ENCODE measurements at regions not wholly inside any gene's neighbourhood (a gene's known extent, or its start where the extent isn't known, plus 50 kb on each side); places are given as distances from the start of the nearest gene placed in this dataset.
"Not testable (repeated sequence)": the region's sequence is repeated elsewhere in the genome, so short reads cannot be mapped to it uniquely, and the experiment has no call there.

DNA sequence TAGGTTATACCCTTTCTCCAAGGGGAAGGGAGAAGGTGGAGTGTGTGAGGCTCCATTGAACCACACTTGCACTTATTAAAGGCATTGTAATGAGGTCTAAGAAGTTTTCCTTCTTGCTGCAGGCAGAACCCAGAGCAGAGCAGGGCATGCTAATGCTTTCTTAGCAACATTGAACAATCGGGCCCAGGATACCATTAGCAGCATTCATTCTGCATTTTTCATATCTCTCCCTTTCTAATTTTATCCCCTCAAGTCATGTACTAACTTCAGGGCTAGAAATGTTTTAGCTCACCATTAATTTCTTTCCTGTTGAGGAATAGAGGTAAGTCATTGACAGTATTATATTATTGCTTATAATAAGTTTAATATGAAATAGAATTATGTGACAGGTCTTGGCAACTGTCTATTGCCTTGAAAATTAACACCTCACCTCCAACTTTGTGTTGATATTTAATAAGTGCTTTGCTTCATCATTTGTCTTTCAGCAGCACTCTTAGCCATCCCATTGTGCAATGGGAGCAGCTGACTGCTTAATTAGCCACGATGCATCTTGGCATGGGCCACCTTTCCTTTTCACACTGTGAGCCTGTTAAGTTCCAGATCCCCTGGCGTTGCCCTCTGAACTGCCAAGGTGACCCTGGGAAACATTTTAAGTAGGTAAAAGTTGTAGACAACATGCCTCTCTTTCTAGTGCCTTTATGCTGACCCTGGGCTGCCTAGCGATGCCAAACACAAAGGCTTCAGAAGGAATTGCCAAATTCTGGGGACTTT is 300.8 kb upstream of the MEX3C start:
- in situ Hi-C loops (cut with MboI; ENCODE audit: low pct_unique_long_range_greater_than_20kb, low sequenced_read_pairs) = no loop called here

DNA sequence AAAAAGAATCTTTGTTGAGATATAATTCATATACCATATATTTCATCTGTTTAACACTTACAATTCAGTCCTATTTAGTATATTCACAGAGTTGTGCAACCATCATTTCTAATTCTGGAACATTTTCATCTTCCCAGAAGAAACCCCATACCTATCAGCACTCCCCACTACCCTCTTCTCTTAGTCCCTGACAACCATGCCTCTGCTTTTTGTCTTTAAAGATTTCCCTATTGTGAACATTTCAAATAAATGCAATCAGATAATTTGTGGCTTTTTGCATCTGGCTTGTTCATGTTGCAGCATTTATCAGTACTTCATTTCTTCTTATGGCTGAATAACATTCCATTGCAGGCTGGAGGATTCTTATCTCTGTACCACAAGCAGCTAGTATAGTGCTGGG is 305.9 kb upstream of the MEX3C start:
- no peak for DNase-seq
- in situ Hi-C loops (cut with MboI; ENCODE audit: low pct_unique_long_range_greater_than_20kb, low sequenced_read_pairs) = no loop called here

More for the DNA sequence above, 300.8 kb upstream of the MEX3C start:
- no peak for DNase-seq

DNA sequence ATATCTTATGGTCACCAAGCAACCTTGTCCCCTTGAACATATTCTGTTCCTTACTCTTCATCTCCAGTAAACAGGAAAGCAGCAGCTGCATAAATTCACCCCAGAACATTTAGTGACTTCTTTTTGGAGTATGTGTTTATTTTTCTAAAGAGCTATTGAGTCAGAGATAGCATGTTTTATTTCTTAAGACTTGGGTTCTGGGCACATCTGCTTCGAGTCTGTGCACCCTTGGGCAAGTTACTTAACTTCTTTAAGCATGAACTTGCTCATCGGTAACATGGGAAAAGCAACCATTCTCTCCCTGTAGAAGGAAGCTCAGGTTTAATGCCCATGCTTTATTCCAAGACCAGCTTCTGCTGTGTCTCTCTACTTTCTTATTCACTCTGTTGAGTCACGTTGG is 309.3 kb upstream of the MEX3C start:
- in situ Hi-C loops (cut with MboI; ENCODE audit: low pct_unique_long_range_greater_than_20kb, low sequenced_read_pairs) = no loop called here
- no peak for DNase-seq

DNA sequence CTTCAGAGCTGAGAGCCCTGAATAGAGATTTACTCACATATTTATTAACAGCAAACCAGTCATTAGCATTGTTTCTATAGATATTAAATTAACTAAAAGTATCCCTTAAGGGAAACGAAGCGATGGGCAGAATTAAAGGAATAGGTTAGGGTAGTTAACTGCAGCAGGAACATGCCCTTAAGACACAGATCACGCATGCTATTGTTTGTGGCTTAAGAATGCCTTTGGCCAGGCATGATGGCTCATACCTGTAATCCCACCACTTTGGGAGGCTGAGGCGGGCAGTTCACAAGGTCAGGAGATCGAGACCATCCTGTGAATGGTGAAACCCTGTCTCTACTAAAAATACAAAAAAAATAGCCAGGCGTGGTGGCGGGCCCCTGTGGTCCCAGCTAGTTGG is 310.9 kb upstream of the MEX3C start:
- DNase-seq; in situ Hi-C loops (cut with MboI; ENCODE audit: low pct_unique_long_range_greater_than_20kb, low sequenced_read_pairs): not testable (repeated sequence)

DNA sequence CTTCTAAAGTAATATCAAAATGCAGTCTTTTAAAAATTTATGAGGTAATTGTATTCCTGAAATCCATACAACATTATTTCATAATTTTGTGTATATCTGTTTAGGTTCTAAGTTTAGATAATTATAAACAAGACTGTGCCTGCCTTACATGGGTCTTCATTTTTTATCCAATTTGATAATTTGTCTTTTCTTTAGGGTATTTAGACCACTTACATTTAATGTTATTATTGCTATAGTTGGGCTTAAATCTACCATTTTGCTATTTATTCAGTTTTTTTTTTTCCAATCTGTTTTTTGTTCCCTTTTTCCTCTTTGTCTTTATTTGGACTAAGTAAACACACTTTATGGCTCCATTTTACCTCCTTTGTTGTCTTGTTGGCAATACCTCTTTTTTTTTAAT is 312.5 kb upstream of the MEX3C start:
- DNase-seq = no peak
- in situ Hi-C loops (cut with MboI; ENCODE audit: low pct_unique_long_range_greater_than_20kb, low sequenced_read_pairs) = no loop called here

DNA sequence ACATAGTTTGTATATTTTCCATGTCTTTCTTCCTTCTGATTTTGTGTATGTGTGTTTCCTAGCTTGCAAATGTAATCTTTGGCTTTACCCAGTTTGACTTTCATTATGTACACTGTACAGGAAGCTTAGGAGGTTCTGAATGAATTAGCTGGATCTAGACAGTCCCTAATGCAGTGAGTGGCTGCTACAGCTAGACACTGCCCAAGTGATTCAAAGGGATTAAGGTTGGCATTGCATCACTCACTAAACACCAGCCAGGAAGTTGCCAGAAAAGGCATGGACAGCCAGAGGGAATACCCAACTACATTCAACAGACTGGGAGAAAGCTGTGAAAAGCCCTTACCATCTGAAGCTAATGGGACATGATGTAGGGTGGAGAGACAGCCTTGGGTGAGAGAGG is 316.0 kb upstream of the MEX3C start:
- in situ Hi-C loops (cut with MboI; ENCODE audit: low pct_unique_long_range_greater_than_20kb, low sequenced_read_pairs) = no loop called here

DNA sequence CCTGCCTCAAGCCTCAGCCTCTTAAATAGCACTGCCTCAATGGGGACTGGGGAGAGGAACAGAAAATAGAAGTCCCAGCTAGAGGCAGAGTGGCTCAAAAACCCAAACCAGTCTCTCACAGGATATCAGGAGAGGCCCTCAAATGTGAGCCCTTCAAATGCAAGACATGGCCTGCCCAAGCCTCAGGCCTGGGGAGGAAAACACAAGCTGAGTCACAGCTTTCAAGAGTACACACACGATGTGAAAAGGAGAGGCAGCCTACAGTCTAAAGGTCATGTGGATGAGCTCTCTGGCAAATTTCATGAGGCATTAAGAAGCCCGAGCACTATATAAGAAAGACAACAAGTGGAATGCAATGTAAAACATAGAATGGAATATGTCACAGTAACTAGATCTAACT is 316.6 kb upstream of the MEX3C start:
- in situ Hi-C loops (cut with MboI; ENCODE audit: low pct_unique_long_range_greater_than_20kb, low sequenced_read_pairs) = no loop called here
- no peak for DNase-seq

More for the DNA sequence above, 316.0 kb upstream of the MEX3C start:
- DNase-seq = no peak

DNA sequence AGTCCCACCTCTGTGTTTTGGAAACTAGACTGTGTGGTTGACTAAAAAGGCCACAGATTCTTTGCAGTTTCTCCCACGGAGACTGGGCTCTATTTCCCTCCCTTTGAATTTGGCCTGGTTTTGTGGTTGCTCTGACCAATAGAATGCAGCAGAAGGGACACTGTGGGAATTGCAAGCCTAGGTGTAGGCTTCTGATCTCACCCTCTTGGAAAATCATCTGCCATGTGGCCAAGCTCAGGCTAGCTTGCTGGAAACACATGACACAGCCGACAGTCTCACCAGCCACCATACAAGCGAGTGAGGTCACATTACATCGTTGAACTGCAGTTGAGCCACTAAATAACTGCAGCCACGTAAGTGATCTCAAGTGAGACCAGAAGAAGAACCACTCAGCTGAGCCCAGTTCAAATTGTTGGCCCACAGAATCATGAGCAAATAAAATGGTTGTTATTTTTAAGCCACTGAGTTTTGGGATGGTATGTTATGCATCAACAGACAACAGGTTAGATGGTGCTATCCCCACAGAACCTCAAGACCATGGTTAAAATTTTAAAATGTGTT is 319.1 kb upstream of the MEX3C start:
- DNase-seq = no peak
- in situ Hi-C loops (cut with MboI; ENCODE audit: low pct_unique_long_range_greater_than_20kb, low sequenced_read_pairs) = no loop called here

DNA sequence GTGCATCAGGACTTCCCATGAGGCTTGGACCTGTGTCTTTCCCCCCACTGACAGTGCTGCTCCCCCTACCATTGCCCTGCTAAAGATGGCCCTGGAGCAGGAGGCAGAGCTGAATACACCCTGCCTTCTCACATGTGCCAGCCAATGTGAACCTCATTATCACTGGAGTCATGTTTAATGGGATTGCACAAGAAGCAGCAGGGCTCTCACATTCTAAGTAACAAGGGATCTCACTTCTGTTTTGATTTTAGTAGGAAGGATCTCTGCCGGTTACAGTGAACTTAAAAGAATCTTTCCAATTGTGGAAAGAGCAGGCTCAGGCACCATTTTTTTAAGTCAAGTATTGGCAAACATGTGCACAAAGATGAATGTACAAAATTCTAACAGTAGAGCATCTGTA is 322.1 kb upstream of the MEX3C start:
- in situ Hi-C loops (cut with MboI; ENCODE audit: low pct_unique_long_range_greater_than_20kb, low sequenced_read_pairs) = no loop called here
- DNase-seq = no peak

DNA sequence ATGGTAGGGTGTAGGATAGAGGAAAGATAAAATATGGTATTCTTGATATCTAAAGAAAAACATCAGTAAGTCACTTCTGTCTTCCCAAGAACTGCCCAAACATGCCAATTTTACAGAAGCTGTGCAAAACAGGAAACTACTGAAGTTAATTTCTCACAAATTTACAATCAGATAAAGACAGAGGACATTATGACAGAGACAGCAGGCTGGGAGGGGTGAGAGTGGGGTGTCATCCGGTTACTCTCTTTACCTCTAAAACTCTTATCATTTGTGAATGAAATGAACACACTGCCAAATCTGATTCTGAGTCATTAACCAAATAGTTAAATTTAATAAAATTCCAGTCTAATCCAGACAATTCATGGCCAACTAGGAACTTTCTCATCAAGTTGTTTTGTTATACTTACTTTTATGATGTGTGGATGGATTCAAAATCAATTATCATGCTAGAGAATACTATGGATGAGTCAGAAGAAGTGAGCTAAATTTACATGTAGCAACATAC is 323.2 kb upstream of the MEX3C start:
- no peak for DNase-seq
- in situ Hi-C loops (cut with MboI; ENCODE audit: low pct_unique_long_range_greater_than_20kb, low sequenced_read_pairs) = no loop called here

DNA sequence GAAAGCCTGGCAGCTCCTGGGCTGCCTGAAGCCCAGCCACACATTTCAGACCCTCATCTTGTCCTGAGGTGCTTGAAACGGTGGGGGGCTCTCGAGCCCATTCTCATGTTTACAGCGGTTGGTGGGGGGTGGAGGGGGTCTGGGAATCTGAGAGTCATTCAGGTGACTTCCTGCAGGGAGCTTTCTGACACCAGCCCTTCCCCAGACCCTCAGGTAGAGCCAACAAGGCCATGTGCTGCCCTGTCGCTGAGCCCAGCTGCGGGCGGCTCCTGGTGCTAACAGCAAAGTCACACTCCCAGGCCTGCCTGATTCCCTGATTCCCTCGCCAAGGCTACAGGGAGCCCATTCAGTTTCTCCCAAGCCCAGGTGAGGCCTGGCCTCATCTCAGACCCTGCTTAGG is 324.9 kb upstream of the MEX3C start:
- in situ Hi-C loops (cut with MboI; ENCODE audit: low pct_unique_long_range_greater_than_20kb, low sequenced_read_pairs) = no loop called here
- DNase-seq = no peak

DNA sequence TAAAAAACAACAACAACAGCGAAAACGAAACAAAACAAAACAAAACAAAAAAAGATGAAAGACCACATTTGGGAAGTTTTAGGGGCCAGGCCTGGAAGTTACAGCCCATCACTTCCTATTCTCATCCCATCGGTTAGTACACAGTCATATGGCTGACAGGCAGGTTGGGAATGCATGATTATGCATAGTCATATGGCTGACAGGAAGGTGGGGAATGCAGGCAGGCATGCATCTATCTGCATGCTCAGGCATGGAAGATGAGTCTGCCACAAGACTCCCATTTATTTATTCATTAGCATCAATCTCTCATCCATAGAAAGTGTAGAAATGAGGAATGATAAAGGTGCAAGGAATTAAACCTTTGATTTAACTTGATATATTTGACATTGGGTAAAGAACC is 325.3 kb upstream of the MEX3C start:
- in situ Hi-C loops (cut with MboI; ENCODE audit: low pct_unique_long_range_greater_than_20kb, low sequenced_read_pairs) = no loop called here

DNA sequence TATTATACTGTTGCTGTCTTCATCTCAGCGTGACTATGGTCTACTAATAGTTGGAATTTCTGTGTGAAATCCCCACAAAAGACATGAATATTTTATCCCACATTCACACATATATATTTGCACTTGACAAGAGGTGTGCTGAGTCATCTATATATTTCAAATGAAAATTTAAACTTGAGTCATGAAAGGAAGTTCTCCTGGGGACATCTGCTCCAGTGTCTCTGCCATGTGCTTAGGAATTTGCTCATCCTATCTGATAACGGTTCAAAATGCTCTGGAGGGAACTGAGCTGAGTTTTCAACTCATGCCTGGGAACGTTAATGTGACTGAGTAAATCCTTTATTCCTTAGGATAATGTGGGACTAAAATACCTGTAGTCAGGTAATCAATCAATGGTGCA is 326.2 kb upstream of the MEX3C start:
- DNase-seq = no peak
- in situ Hi-C loops (cut with MboI; ENCODE audit: low pct_unique_long_range_greater_than_20kb, low sequenced_read_pairs) = no loop called here

More for the DNA sequence above, 325.3 kb upstream of the MEX3C start:
- no peak for DNase-seq

DNA sequence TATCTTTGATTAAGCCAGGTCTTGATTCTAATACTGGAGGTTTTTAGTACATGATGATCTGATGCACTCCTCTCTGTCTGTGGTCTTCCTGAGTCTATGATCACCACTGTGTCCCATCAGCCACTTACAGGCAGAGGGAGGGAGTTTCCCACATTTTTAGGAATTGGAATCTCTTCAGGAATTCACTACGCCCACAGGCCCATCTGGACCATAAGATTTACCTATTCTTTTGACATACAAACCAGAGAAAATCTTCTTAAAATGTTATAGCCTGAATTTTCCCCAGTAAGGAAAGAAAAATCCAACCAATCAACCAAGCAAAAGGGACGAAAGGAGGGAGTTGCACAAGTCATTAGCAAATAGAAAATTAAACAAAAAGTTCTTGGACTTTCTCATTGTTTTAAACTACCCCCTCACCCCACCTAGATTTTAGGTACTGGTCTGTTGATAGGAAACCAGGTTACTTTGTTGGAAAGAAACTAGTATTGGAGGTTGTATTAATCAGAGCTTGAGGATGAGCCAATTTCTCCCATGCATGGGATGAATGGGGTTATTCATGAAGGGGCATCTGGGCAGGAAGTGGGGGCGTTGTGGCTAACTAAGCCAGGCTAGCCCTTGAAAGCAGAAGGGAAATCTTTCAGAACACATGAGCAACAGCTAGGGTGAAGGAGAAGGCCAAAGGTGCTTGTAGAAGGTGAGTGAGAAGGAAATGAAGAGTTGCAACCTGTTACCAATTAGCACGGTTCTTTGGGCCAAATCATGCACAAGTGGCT is 328.2 kb upstream of the MEX3C start:
- in situ Hi-C loops (cut with MboI; ENCODE audit: low pct_unique_long_range_greater_than_20kb, low sequenced_read_pairs) = no loop called here
- no peak for DNase-seq

DNA sequence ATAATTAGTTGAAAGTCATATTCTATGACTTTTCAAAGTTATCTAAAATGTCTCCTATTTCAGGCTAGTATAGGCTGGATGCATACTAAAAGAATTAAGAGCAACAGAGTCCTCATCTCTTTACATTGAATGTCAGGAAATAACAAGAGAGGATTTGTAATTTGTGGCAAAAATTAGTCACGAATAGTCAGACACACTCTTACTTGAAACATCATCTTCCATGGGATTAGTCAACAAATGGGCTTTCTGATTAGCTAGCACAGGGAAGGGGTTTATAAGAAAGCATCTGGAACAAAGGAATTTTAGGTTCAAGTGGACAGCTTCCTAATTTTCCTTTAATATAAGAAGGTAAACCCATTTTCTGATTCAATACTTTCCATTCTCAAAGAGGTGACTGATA is 330.3 kb upstream of the MEX3C start:
- in situ Hi-C loops (cut with MboI; ENCODE audit: low pct_unique_long_range_greater_than_20kb, low sequenced_read_pairs) = no loop called here
- DNase-seq = no peak

DNA sequence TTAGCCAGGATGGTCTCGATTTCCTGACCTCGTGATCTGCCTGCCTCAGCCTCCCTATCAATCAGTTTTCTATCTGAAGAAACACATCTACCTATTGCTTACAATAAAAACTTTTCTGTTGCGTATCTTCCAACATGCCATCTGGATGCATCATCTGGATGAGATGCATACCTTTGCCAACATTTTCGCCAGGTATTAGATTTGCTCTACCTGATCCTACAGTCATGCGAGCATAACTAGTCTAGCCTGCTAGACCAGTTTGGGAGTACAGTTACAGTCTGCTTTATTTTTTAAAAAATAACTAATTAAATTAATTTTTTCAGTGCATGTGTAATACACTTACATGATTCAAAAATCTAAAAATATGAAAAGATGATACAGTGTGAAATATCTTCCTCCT is 334.0 kb upstream of the MEX3C start:
- in situ Hi-C loops (cut with MboI; ENCODE audit: low pct_unique_long_range_greater_than_20kb, low sequenced_read_pairs) = no loop called here
- DNase-seq = no peak

DNA sequence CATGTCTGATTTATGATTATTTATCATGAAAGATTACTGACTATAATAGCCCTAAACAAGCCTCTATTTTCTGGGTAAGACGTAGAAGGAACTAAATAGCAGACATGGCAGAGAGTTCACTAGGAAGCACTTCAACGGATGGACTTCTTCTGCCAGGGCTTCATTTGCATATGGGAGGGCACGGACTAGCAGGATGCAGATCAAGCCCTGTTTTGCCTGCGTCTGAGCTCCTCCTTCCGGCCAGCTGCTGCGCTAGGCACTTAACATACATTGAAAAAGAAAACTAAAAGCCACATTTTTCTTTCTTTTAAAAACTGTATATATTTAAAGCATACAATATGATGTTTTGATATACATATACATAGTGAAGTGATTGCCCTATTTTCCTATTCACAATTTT is 340.0 kb upstream of the MEX3C start:
- peak; percentile 1 for DNase-seq
- in situ Hi-C loops (cut with MboI; ENCODE audit: low pct_unique_long_range_greater_than_20kb, low sequenced_read_pairs) = no loop called here

DNA sequence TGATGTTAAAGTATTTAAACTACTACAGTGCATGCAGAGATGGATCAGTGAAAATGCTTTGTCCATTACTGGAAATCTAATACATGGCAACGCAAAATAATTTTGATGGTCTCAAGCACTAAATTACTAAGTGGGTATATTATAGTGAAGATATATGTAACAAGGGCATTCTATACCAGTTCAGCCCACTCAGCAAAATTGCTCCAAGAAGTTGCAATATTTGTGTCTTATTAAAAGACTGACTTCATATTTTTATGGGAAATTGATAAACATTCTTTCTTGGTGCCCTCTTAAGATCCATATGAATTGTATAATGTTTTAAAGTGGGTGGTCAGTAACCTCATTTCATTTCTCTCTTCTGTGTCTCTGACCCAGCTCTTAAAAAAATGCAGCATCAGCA is 343.1 kb upstream of the MEX3C start:
- DNase-seq = no peak
- in situ Hi-C loops (cut with MboI; ENCODE audit: low pct_unique_long_range_greater_than_20kb, low sequenced_read_pairs) = no loop called here

DNA sequence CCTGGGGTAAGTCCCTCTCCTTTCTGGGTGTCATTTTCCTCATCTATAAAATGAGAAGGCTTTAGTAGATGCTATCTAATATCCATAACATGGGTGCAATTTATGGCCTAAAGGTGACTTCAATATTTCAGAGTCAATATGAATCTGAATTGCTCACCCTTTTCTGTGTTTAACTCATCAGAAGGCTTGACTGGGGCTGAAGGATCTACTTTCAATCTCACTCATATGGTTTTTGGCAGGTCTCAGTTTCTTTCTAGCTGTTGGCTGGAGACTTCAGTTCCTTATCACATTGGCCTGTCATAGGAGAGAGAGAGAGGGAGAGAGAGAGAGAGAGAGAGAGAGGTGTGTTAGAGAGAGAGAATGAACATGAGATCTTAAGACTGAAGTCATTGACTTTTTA is 343.7 kb upstream of the MEX3C start:
- no peak for DNase-seq
- in situ Hi-C loops (cut with MboI; ENCODE audit: low pct_unique_long_range_greater_than_20kb, low sequenced_read_pairs) = no loop called here

DNA sequence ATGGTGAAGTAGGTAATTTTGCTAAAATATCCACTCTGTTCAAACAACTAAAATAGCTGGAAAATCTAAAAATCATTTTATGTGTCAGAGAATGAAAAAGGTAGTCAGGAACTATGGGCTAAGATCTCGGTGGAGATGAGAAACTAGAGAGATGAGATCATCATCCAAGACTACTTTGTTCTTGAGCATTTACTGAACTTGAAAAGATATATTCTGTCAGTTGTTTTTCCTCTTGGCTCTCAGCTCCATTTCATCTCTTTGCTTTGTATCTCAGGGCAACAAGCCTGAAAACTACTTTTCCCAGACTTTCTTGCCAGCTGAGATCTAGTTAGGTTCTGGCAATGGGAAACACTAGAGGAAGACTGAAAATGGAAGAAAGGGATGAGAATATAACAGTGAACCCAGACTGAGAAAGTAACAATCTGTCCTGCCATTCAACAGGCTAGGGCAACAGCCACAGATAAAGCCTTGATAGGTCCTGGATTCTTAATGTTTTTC is 346.2 kb upstream of the MEX3C start:
- in situ Hi-C loops (cut with MboI; ENCODE audit: low pct_unique_long_range_greater_than_20kb, low sequenced_read_pairs) = no loop called here

More for the DNA sequence above, 346.2 kb upstream of the MEX3C start:
- no peak for DNase-seq
